ENCODE measurements at regions not wholly inside any gene's neighbourhood (a gene's known extent, or its start where the extent isn't known, plus 50 kb on each side); places are given as distances from the start of the nearest gene placed in this dataset.

GRCh38 chr16:77594057-77594456 is 128.3 kb upstream of the NUDT7 start:
- H3K27ac ChIP-seq (ENCODE audit: low read depth, low read length): no peak overlapping the region
- no peak overlapping the region for H2BK120ac ChIP-seq (replicated peaks; ENCODE audit: low read depth, low read length)
- WGBS, 2 experiments (ENCODE audit: extremely low coverage in 1 of 2, insufficient coverage in 1 of 2, insufficient read length in 1 of 2, insufficient replicate concordance in 2 of 2, low coverage in 1 of 2, low lambda C conversion rate in 2 of 2, missing lambda C conversion rate in 1 of 2): 93% methylated on average over 5 of the region's 5 CpGs; no CpG with 5 or more reads in 1 of the 2 experiments
- no peak overlapping the region for H3K23ac ChIP-seq (ENCODE audit: insufficient read length)
- no peaks in the 10 kb centered on the region for H4K20me1 ChIP-seq (replicated peaks in 1 of 2; ENCODE audit: control insufficient read depth in 1 of 2, insufficient read depth in 2 of 2, low read length in 2 of 2)
- H3K27me3 ChIP-seq (replicated peaks in 1 of 4; ENCODE audit: control insufficient read depth in 3 of 4, extremely low read depth in 1 of 4, insufficient read depth in 3 of 4, low read length in 3 of 4): no peaks in the 10 kb centered on the region
- no peak overlapping the region for H4K91ac ChIP-seq (replicated peaks; ENCODE audit: insufficient read length, low read length)
- no peak overlapping the region for H2BK15ac ChIP-seq (ENCODE audit: low read length)
- no peak overlapping the region for H3K4me2 ChIP-seq (ENCODE audit: insufficient read depth in 1 of 2, low read depth in 2 of 2, low read length in 2 of 2)
- H2BK12ac ChIP-seq (ENCODE audit: low read depth, low read length): no peak overlapping the region
- no peak overlapping the region for H3K56ac ChIP-seq (replicated peaks; ENCODE audit: insufficient read length, low read depth, low read length)
- FAIRE-seq (no peak), DNase-seq (ENCODE audit: low read depth in 1 of 2, low spot score in 2 of 2) (no peak)
- POLR2A ChIA-PET (ENCODE audit: partially characterized antibody): no interaction called here
- no peak overlapping the region for H2BK20ac ChIP-seq (ENCODE audit: low read length)
- H3K4me1 ChIP-seq (replicated peaks in 1 of 4; ENCODE audit: control insufficient read depth in 3 of 4, insufficient read depth in 4 of 4, low read length in 3 of 4): peaks cover 0 to 3% (median 0%) of the 10 kb centered on the region in 4 experiments; a peak in 1 of 7 replicates
- H4K5ac ChIP-seq (ENCODE audit: insufficient read length, low read depth, low read length): no peak overlapping the region
- H3K9ac ChIP-seq (replicated peaks in 1 of 4; ENCODE audit: extremely low read depth in 1 of 4, low read depth in 3 of 4, low read length in 3 of 4): no peak overlapping the region
- H3K18ac ChIP-seq (ENCODE audit: extremely low read depth, low read length): no peak overlapping the region
- no peak overlapping the region for H2BK5ac ChIP-seq (ENCODE audit: low read depth, low read length)
- no peaks in the 10 kb centered on the region for H3K23me2 ChIP-seq (ENCODE audit: low read depth, low read length)
- H3K9me3 ChIP-seq (ENCODE audit: insufficient read depth in 2 of 2, low read depth in 1 of 2, low read length in 1 of 2): no peaks in the 10 kb centered on the region
- H2AK5ac ChIP-seq (ENCODE audit: low read depth, low read length): no peak overlapping the region
- no peak overlapping the region for H2AFZ ChIP-seq (ENCODE audit: low read length)
- no peak overlapping the region for H3K4me3 ChIP-seq (ENCODE audit: extremely low read depth in 1 of 4, insufficient read depth in 2 of 4, low read depth in 3 of 4, low read length in 4 of 4)
- no peaks in the 10 kb centered on the region for H3K79me1 ChIP-seq (ENCODE audit: low read depth, low read length)
- no peak overlapping the region for H3K4ac ChIP-seq (replicated peaks; ENCODE audit: insufficient read length, low read depth, low read length)
- H3K79me2 ChIP-seq (ENCODE audit: control insufficient read depth in 1 of 2, insufficient read depth in 2 of 2, low read length in 2 of 2): no peaks in the 10 kb centered on the region
- CTCF ChIA-PET (ENCODE audit: partially characterized antibody): interaction anchor here (0.7 to 2.7 kb wide), 8 partner anchors 8 to 506 kb away, joined by 3 to 16 read pairs (median 4); no protein-coding TSS in a partner anchor
- no peak overlapping the region for H3K14ac ChIP-seq (ENCODE audit: insufficient read length)
- H3K36me3 ChIP-seq (ENCODE audit: control insufficient read depth in 2 of 4, insufficient read depth in 4 of 4, low read length in 3 of 4): no peaks in the 10 kb centered on the region
- H4K8ac ChIP-seq (ENCODE audit: extremely low read depth, insufficient read depth, low read length): no peak overlapping the region
- TF ChIP-seq JUND (IDR thresholded peaks at IDR 0.05; ENCODE audit: low read length): no peak
- no peak for TF ChIP-seq SP1 (IDR thresholded peaks at IDR 0.05; ENCODE audit: low read depth, low read length)
- TF ChIP-seq SUZ12 (IDR thresholded peaks at IDR 0.05; ENCODE audit: low read length): no peak
- TF ChIP-seq BACH1 (IDR thresholded peaks at IDR 0.05; ENCODE audit: low read length): no peak
- no peak for TF ChIP-seq CHD2 (IDR thresholded peaks at IDR 0.05; ENCODE audit: low read length)
- no peak for TF ChIP-seq RFX5 (IDR thresholded peaks at IDR 0.05; ENCODE audit: borderline replicate concordance, low read depth, low read length)
- no peak for TF ChIP-seq YY1 (IDR thresholded peaks at IDR 0.05; ENCODE audit: low read depth, low read length)
- TF ChIP-seq HDAC6 (IDR thresholded peaks at IDR 0.05; ENCODE audit: low read depth, low read length): no peak
- TF ChIP-seq MAX (IDR thresholded peaks at IDR 0.05): no peak
- TF ChIP-seq CBX8 (IDR thresholded peaks at IDR 0.05; ENCODE audit: borderline replicate concordance, low read depth, low read length): no peak
- no peak for TF ChIP-seq ASH2L (IDR thresholded peaks at IDR 0.05; ENCODE audit: low read length)
- TF ChIP-seq SIN3A (conservative IDR thresholded peaks at IDR 0.05 in 1 of 2, IDR thresholded peaks at IDR 0.05 in 1 of 2; ENCODE audit: low read depth in 1 of 2, low read length in 2 of 2): no peak
- no peak for TF ChIP-seq GABPA (IDR thresholded peaks at IDR 0.05; ENCODE audit: borderline replicate concordance, insufficient read depth, low read length)

All from H1 (cell line).